Mucosa of rectum (tissue), 2 donors: ENCODE measurements at regions not wholly inside any gene's neighbourhood (a gene's known extent, or its start where the extent isn't known, plus 50 kb on each side); places are given as distances from the start of the nearest gene placed in this dataset.

ENCODE experiments used
- H3K27ac ChIP-seq, 2 donors: one replicate each; pipeline ENCODE4 v1.7.0; 2013; ENCODE audit warnings: inconsistent platforms in 2 of 2, low read depth in 2 of 2, low read length in 2 of 2
- H3K27me3 ChIP-seq, 2 donors: one replicate each; pipeline ENCODE4 v1.7.0; 2013; ENCODE audit warnings: low read length in 2 of 2; ENCODE audit not compliant: control insufficient read depth in 2 of 2, insufficient read depth in 2 of 2
- H3K36me3 ChIP-seq, 2 donors: one replicate each; pipeline ENCODE4 v1.7.0; 2013; ENCODE audit warnings: low read length in 2 of 2; ENCODE audit not compliant: control insufficient read depth in 2 of 2, insufficient read depth in 2 of 2
- H3K4me1 ChIP-seq, 2 donors: one replicate each; pipeline ENCODE4 v1.7.0; 2013; ENCODE audit warnings: low read length in 2 of 2, mild to moderate bottlenecking in 1 of 2; ENCODE audit not compliant: control insufficient read depth in 2 of 2, insufficient read depth in 2 of 2
- H3K4me3 ChIP-seq, 2 donors: one replicate each; pipeline ENCODE4 v1.7.0; 2013; ENCODE audit warnings: low read length in 2 of 2
- H3K9ac ChIP-seq, 2 donors: one replicate each; pipeline ENCODE4 v1.7.0; 2013; ENCODE audit warnings: low read length in 2 of 2, low read depth in 1 of 2, mild to moderate bottlenecking in 1 of 2
- H3K9me3 ChIP-seq, 2 donors: one replicate each; pipeline ENCODE4 v1.7.0; 2013; ENCODE audit warnings: low read length in 2 of 2; ENCODE audit not compliant: control insufficient read depth in 2 of 2
- donor health status: healthy.
- donor health status: Normal muscosa, but diverticular disease.

GRCh38 chr18:78196280-78196679, 783.3 kb upstream of the SALL3 start:
- Histone ChIP-seq H3K4me3 (no peak overlapping the region), H3K27ac (no peak overlapping the region), H3K27me3 (no peaks in the 10 kb centered on the region), H3K9me3 (no peaks in the 10 kb centered on the region), H3K4me1 (no peaks in the 10 kb centered on the region), H3K36me3 (no peaks in the 10 kb centered on the region), H3K9ac (no peak overlapping the region)

- no peaks in the 10 kb centered on the region for H3K27me3 ChIP-seq
- H3K4me3 ChIP-seq = no peak overlapping the region
- no peaks in the 10 kb centered on the region for H3K36me3 ChIP-seq
- no peak overlapping the region for H3K9ac ChIP-seq
- H3K27ac ChIP-seq = no peak overlapping the region
- H3K9me3 ChIP-seq = no peaks in the 10 kb centered on the region
- no peaks in the 10 kb centered on the region for H3K4me1 ChIP-seq
Measured at GRCh38 chr18:78199002-78199401, 780.6 kb upstream of the SALL3 start.

- no peaks in the 10 kb centered on the region for H3K27me3 ChIP-seq
- no peaks in the 10 kb centered on the region for H3K9me3 ChIP-seq
- H3K4me1 ChIP-seq = no peaks in the 10 kb centered on the region
- no peak overlapping the region for H3K9ac ChIP-seq
- no peak overlapping the region for H3K27ac ChIP-seq
- H3K4me3 ChIP-seq = no peak overlapping the region
- no peaks in the 10 kb centered on the region for H3K36me3 ChIP-seq
Measured at GRCh38 chr18:78199611-78200010, 780.0 kb upstream of the SALL3 start.

GRCh38 chr18:78207942-78208341, 771.7 kb upstream of the SALL3 start:
- H3K9me3 ChIP-seq = no peaks in the 10 kb centered on the region
- H3K36me3 ChIP-seq = no peaks in the 10 kb centered on the region
- no peaks in the 10 kb centered on the region for H3K4me1 ChIP-seq
- no peak overlapping the region for H3K9ac ChIP-seq
- H3K27me3 ChIP-seq = no peaks in the 10 kb centered on the region
- H3K4me3 ChIP-seq = no peak overlapping the region
- H3K27ac ChIP-seq = no peak overlapping the region

GRCh38 chr18:78208461-78208860, 771.2 kb upstream of the SALL3 start:
- H3K9ac ChIP-seq = no peak overlapping the region
- no peak overlapping the region for H3K4me3 ChIP-seq
- no peaks in the 10 kb centered on the region for H3K9me3 ChIP-seq
- no peaks in the 10 kb centered on the region for H3K4me1 ChIP-seq
- no peaks in the 10 kb centered on the region for H3K27me3 ChIP-seq
- H3K27ac ChIP-seq = no peak overlapping the region
- H3K36me3 ChIP-seq = no peaks in the 10 kb centered on the region

GRCh38 chr18:78213361-78213994, 766.1 kb upstream of the SALL3 start:
- no peak overlapping the region for H3K27ac ChIP-seq
- H3K9ac ChIP-seq = no peak overlapping the region
- H3K27me3 ChIP-seq = no peaks in the 10 kb centered on the region
- no peaks in the 10 kb centered on the region for H3K9me3 ChIP-seq
- no peaks in the 10 kb centered on the region for H3K4me1 ChIP-seq
- no peak overlapping the region for H3K4me3 ChIP-seq
- H3K36me3 ChIP-seq = no peaks in the 10 kb centered on the region

GRCh38 chr18:78221496-78221895, 758.1 kb upstream of the SALL3 start:
- peaks cover 0 to 1% of the 10 kb centered on the region in 2 donors for H3K9me3 ChIP-seq
- H3K27ac ChIP-seq = no peak overlapping the region
- no peaks in the 10 kb centered on the region for H3K36me3 ChIP-seq
- H3K4me1 ChIP-seq = no peaks in the 10 kb centered on the region
- H3K27me3 ChIP-seq = no peaks in the 10 kb centered on the region
- no peak overlapping the region for H3K9ac ChIP-seq
- no peak overlapping the region for H3K4me3 ChIP-seq

- no peak overlapping the region for H3K9ac ChIP-seq
- H3K9me3 ChIP-seq = peaks cover 0 to 8% of the 10 kb centered on the region in 2 donors
- no peaks in the 10 kb centered on the region for H3K27me3 ChIP-seq
- no peaks in the 10 kb centered on the region for H3K4me1 ChIP-seq
- no peak overlapping the region for H3K27ac ChIP-seq
- H3K36me3 ChIP-seq = no peaks in the 10 kb centered on the region
- no peak overlapping the region for H3K4me3 ChIP-seq
Measured at GRCh38 chr18:78228974-78229373, 750.6 kb upstream of the SALL3 start.

GRCh38 chr18:78230911-78231310, 748.7 kb upstream of the SALL3 start:
- no peak overlapping the region for H3K4me3 ChIP-seq
- H3K9me3 ChIP-seq = peaks cover 0 to 8% of the 10 kb centered on the region in 2 donors
- no peaks in the 10 kb centered on the region for H3K36me3 ChIP-seq
- H3K27ac ChIP-seq = no peak overlapping the region
- H3K4me1 ChIP-seq = no peaks in the 10 kb centered on the region
- no peak overlapping the region for H3K9ac ChIP-seq
- no peaks in the 10 kb centered on the region for H3K27me3 ChIP-seq

GRCh38 chr18:78232196-78232595, 747.4 kb upstream of the SALL3 start:
- H3K27ac ChIP-seq = no peak overlapping the region
- no peaks in the 10 kb centered on the region for H3K27me3 ChIP-seq
- H3K9me3 ChIP-seq = peaks cover 0 to 8% of the 10 kb centered on the region in 2 donors
- H3K4me1 ChIP-seq = no peaks in the 10 kb centered on the region
- no peak overlapping the region for H3K9ac ChIP-seq
- no peaks in the 10 kb centered on the region for H3K36me3 ChIP-seq
- no peak overlapping the region for H3K4me3 ChIP-seq

- Histone ChIP-seq H3K27ac (no peak overlapping the region), H3K9me3 (peaks cover 3 to 6% of the 10 kb centered on the region in 2 donors), H3K9ac (no peak overlapping the region), H3K4me3 (no peak overlapping the region), H3K27me3 (no peaks in the 10 kb centered on the region), H3K36me3 (no peaks in the 10 kb centered on the region), H3K4me1 (no peaks in the 10 kb centered on the region)
Measured at GRCh38 chr18:78237864-78238263, 741.8 kb upstream of the SALL3 start.
